GM18505 (cell line): ENCODE measurements at regions not wholly inside any gene's neighbourhood (a gene's known extent, or its start where the extent isn't known, plus 50 kb on each side); places are given as distances from the start of the nearest gene placed in this dataset.

Source experiments
- ATAC-seq: cut with Tn5 transposase; IDR thresholded peaks from one replicate; pipeline ENCODE4 v1.9.1; 2021; ENCODE audit not compliant: unreplicated experiment
- POLR2A ChIP-seq: IDR thresholded peaks from 4 replicates; pipeline ENCODE4 v1.6.1; 2011; ENCODE audit warnings: borderline replicate concordance; ENCODE audit not compliant: insufficient read depth, insufficient read length; ENCODE audit errors: extremely low read depth

GRCh38 chr6:21999012-21999528 is 297.8 kb downstream of the PRL start:
- TF ChIP-seq POLR2A = no peak
- no peak for ATAC-seq

- TF ChIP-seq POLR2A = no peak
- ATAC-seq = no peak
These were observed 297.1 kb downstream of the PRL start for GRCh38 chr6:21999741-22000140.

- no peak for ATAC-seq
These were observed 295.3 kb downstream of the PRL start for GRCh38 chr6:22001396-22002027.

GRCh38 chr6:22003287-22003686 is 293.5 kb downstream of the PRL start:
- TF ChIP-seq POLR2A = no peak
- no peak for ATAC-seq

More at GRCh38 chr6:22001396-22002027, 295.3 kb downstream of the PRL start:
- no peak for TF ChIP-seq POLR2A

GRCh38 chr6:22006795-22007194 is 290.0 kb downstream of the PRL start:
- no peak for ATAC-seq
- no peak for TF ChIP-seq POLR2A

- no peak for TF ChIP-seq POLR2A
- no peak for ATAC-seq
These were observed 289.4 kb downstream of the PRL start for GRCh38 chr6:22007469-22007868.

GRCh38 chr6:22008248-22008836 is 288.5 kb downstream of the PRL start:
- ATAC-seq = no peak
- TF ChIP-seq POLR2A = no peak

GRCh38 chr6:22010102-22010501 is 286.7 kb downstream of the PRL start:
- no peak for ATAC-seq
- no peak for TF ChIP-seq POLR2A

GRCh38 chr6:22015216-22015615 is 281.6 kb downstream of the PRL start:
- no peak for ATAC-seq
- no peak for TF ChIP-seq POLR2A

GRCh38 chr6:22015944-22016343 is 280.9 kb downstream of the PRL start:
- TF ChIP-seq POLR2A = no peak
- ATAC-seq = no peak

- ATAC-seq = no peak
- TF ChIP-seq POLR2A = no peak
These were observed 279.6 kb downstream of the PRL start for GRCh38 chr6:22017272-22017671.

- no peak for TF ChIP-seq POLR2A
- no peak for ATAC-seq
These were observed 279.1 kb downstream of the PRL start for GRCh38 chr6:22017766-22018165.

- ATAC-seq = no peak
- TF ChIP-seq POLR2A = no peak
These were observed 277.0 kb downstream of the PRL start for GRCh38 chr6:22019857-22020256.

- TF ChIP-seq POLR2A = no peak
- no peak for ATAC-seq
These were observed 276.4 kb downstream of the PRL start for GRCh38 chr6:22020299-22021003.
